Choroid plexus epithelial cell (primary cell): ENCODE measurements at regions not wholly inside any gene's neighbourhood (a gene's known extent, or its start where the extent isn't known, plus 50 kb on each side); places are given as distances from the start of the nearest gene placed in this dataset.

Source experiments
- DNase-seq: peaks from one replicate; pipeline ENCODE4 v3.0.0-alpha.2; 2010; ENCODE audit warnings: low read depth
- H3K4me3 ChIP-seq: 2 replicates; pipeline ENCODE4 v1.5.1; 2011; ENCODE audit warnings: low read depth, mild to moderate bottlenecking, control low read depth, low read length, moderate library complexity
- CTCF ChIP-seq: conservative IDR thresholded peaks from 2 replicates; pipeline ENCODE4 v1.5.1; 2011; ENCODE audit warnings: low read depth, mild to moderate bottlenecking, control low read depth, inconsistent platforms, low read length, moderate library complexity

DNA sequence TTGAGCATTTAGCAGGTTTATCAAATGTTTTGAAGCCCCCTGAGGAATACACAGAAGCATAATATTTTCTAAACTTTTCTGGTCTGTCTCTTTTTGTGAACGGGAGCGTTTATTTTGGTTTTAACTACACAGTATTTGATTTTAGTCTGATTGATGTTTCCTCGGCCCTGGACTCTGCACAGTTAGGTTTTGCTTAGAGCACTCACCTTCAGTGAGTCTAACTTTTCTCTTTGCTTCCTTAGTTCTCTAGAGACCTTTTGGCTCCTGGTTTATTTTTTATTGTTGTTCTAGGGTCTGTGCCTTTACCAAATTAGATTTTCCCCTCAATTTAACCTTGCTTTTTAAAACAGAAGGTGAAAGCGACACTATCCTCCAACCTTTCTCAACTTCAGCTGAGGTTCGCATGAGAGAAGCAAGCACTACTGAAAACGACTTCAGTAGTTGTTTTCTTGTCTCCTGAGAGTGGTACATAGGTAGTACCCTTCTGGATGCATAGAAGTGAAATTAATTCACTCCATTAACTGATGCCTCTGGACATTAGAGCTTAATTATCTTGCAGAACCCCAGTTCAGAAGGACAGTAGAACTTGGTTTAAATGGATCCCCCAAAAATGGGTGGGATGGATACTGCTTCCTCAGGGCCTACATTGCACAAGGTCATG is 166.7 kb upstream of the ELL2 start:
- DNase-seq: no peak
- no peak overlapping the region for H3K4me3 ChIP-seq
- no peak for TF ChIP-seq CTCF

DNA sequence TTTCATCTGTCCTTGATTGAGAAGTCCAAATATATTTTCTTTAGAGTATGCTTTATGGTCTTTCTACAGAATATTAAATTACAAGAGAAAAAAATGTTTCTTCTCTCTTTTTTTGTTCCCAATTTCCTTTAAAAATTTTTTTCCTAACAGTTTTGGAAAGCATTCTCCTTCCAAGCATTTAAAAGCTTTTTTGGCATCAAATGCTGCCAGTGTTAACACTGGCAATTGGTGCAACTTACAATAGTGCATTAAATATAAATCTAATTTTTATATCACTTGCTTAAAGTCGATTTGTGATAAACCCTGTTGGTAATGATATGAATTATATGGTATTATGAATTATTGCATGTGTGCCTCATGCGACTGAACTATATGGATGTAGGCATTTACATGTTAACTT is 165.9 kb upstream of the ELL2 start:
- no peak overlapping the region for H3K4me3 ChIP-seq
- DNase-seq: no peak
- TF ChIP-seq CTCF: no peak

DNA sequence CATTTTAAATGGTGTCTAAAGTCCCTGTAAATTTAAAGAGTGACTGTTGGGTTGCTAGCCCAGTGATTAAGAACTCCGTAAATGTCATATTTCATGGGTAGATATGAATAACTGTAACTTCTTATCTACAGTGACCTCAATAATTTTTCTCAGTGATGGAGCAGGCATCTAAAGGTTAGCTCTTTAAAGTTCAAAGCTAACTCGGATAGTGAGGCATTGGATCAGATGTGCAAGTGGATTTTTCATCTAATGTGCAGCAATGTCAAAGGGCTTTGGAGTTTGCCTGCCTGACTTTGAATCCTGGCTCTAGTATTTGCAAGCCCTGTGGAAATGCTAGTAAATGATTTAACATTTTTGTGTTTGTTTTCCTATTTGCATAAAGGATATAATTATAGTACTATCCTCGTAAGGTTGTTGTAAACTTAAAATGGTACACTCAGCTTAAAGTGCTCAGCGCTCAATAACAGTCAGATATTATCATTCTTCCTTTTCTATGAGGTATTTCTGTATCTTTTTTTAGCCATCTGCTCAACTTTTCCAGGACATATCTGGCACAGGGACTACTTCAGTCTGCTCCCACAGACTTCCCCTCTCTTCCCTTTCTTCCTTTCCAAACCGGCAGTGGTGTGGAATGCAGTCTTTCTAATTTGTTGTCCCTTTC is 163.7 kb upstream of the ELL2 start:
- DNase-seq: no peak
- no peak overlapping the region for H3K4me3 ChIP-seq
- no peak for TF ChIP-seq CTCF

- DNase-seq: no peak
- no peak for TF ChIP-seq CTCF
- no peak overlapping the region for H3K4me3 ChIP-seq
These were observed 162.9 kb upstream of the ELL2 start for GRCh38 chr5:96124589-96124988.

- no peak overlapping the region for H3K4me3 ChIP-seq
- no peak for DNase-seq
- no peak for TF ChIP-seq CTCF
These were observed 161.8 kb upstream of the ELL2 start for GRCh38 chr5:96123418-96123817.

- H3K4me3 ChIP-seq: no peak overlapping the region
- no peak for TF ChIP-seq CTCF
These were observed 159.7 kb upstream of the ELL2 start for GRCh38 chr5:96121364-96121763.

GRCh38 chr5:96120120-96120519 is 158.5 kb upstream of the ELL2 start:
- H3K4me3 ChIP-seq: no peak overlapping the region
- no peak for TF ChIP-seq CTCF
- DNase-seq: no peak

More at GRCh38 chr5:96121364-96121763, 159.7 kb upstream of the ELL2 start:
- no peak for DNase-seq
